ENCODE measurements at regions not wholly inside any gene's neighbourhood (a gene's known extent, or its start where the extent isn't known, plus 50 kb on each side); places are given as distances from the start of the nearest gene placed in this dataset.
"Not testable (repeated sequence)": the region's sequence is repeated elsewhere in the genome, so short reads cannot be mapped to it uniquely, and the experiment has no call there.

- not testable (repeated sequence) for DNase-seq (ENCODE audit: low read depth, low spot score); H3K27ac ChIP-seq; H3K4me3 ChIP-seq; H3K9me3 ChIP-seq (ENCODE audit: low read depth, low read length); H3K36me3 ChIP-seq (ENCODE audit: insufficient read depth, low read length); H3K9ac ChIP-seq (ENCODE audit: insufficient read length)
These were observed 152.8 kb downstream of the NBPF8 start for GRCh38 chr1:120567620-120568019.

- not testable (repeated sequence) for H3K9ac ChIP-seq (ENCODE audit: insufficient read length); H3K27ac ChIP-seq; H3K36me3 ChIP-seq (ENCODE audit: insufficient read depth, low read length); H3K9me3 ChIP-seq (ENCODE audit: low read depth, low read length); H3K4me3 ChIP-seq; DNase-seq (ENCODE audit: low read depth, low spot score)
These were observed 148.5 kb upstream of the NBPF26 start for GRCh38 chr1:120575201-120575600.

GRCh38 chr1:120582135-120582534 lies 141.6 kb upstream of the NBPF26 start:
- H3K36me3 ChIP-seq (ENCODE audit: insufficient read depth, low read length); DNase-seq (ENCODE audit: low read depth, low spot score); H3K27ac ChIP-seq; H3K9ac ChIP-seq (ENCODE audit: insufficient read length); H3K4me3 ChIP-seq; H3K9me3 ChIP-seq (ENCODE audit: low read depth, low read length): not testable (repeated sequence)

DNA sequence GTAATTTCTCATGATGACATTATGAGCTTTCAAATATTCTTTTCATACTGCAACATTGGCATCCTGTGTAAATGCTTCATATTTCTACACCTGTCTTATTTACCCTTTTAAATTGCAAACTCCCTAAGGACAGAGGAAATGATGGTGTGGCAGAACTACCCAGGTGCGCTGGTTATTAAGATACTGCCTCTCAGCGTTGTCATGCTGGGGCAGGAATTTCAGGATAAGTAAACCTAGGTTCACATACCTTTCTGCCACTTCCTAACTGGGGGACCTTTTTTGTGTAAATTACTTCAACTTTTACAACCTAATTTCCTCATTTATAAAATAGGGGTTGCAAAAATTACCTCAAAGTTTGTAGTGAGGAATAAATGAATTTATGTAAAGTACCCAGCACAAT lies 137.7 kb upstream of the NBPF26 start:
- DNase-seq (ENCODE audit: low read depth, low spot score); H3K4me3 ChIP-seq; H3K9ac ChIP-seq (ENCODE audit: insufficient read length); H3K36me3 ChIP-seq (ENCODE audit: insufficient read depth, low read length); H3K27ac ChIP-seq; H3K9me3 ChIP-seq (ENCODE audit: low read depth, low read length): not testable (repeated sequence)

DNA sequence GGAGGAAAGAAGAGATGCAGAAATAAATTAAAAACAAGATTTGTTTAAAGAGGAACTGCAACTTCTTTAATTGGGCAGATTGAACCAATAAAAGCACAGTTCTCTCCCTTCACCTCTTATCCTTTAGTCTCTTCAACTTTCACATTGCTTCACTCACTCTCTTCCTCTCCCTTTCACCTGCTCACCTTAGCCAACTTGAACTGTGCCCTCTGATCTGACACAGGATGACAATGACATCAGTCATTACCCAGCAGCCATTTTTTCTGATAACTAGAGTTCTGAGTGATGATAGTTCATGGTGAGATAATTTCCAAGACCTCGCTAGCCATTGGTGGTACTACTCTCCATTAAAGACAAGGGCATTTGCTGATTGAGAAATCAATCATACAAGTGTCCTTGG lies 134.9 kb upstream of the NBPF26 start:
- H3K27ac ChIP-seq; H3K36me3 ChIP-seq (ENCODE audit: insufficient read depth, low read length); H3K4me3 ChIP-seq; DNase-seq (ENCODE audit: low read depth, low spot score); H3K9me3 ChIP-seq (ENCODE audit: low read depth, low read length); H3K9ac ChIP-seq (ENCODE audit: insufficient read length): not testable (repeated sequence)

- H3K9me3 ChIP-seq (ENCODE audit: low read depth, low read length); DNase-seq (ENCODE audit: low read depth, low spot score); H3K36me3 ChIP-seq (ENCODE audit: insufficient read depth, low read length); H3K27ac ChIP-seq; H3K4me3 ChIP-seq; H3K9ac ChIP-seq (ENCODE audit: insufficient read length): not testable (repeated sequence)
These were observed 132.0 kb upstream of the NBPF26 start for GRCh38 chr1:120591774-120592173.

DNA sequence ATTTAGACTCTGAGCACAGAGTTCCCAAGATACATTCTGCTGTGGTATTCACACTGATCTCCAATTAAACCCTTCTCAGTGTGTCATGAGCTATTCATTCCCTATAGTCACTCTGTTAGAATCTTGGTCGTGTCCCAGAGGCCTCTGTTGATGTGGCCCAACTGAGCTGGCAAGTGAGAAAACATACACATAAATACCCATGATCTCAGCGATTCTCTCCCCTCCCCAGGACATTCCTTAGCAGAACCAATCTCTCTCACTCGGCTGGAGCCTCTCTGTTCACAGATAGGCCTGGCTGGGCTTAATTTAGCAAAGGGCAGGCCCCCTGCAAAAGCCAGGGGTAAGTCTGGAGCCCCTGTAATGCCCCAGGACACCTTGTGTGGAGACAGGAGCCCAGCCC lies 130.8 kb upstream of the NBPF26 start:
- not testable (repeated sequence) for DNase-seq (ENCODE audit: low read depth, low spot score); H3K36me3 ChIP-seq (ENCODE audit: insufficient read depth, low read length); H3K4me3 ChIP-seq; H3K27ac ChIP-seq; H3K9ac ChIP-seq (ENCODE audit: insufficient read length); H3K9me3 ChIP-seq (ENCODE audit: low read depth, low read length)

DNA sequence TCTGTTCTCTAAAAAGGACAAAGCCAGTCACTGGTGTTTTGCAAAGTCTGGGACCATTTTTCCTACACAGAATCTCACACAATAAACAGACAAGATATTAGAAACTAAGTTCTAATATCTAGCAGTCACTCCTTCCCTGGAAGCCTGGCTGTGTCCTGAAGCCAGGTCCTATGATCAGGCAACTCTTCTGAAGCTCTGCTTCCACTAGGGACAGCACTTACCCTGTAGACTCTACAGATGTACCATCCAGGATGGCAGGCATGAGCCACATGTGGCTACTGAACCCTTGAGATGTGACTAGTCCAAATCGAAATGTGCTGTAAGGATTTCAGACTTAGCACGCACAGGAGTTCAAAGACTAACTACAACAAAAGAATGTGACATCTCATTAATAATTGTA lies 130.1 kb upstream of the NBPF26 start:
- not testable (repeated sequence) for H3K36me3 ChIP-seq (ENCODE audit: insufficient read depth, low read length); H3K9ac ChIP-seq (ENCODE audit: insufficient read length); H3K4me3 ChIP-seq; DNase-seq (ENCODE audit: low read depth, low spot score); H3K9me3 ChIP-seq (ENCODE audit: low read depth, low read length); H3K27ac ChIP-seq

DNA sequence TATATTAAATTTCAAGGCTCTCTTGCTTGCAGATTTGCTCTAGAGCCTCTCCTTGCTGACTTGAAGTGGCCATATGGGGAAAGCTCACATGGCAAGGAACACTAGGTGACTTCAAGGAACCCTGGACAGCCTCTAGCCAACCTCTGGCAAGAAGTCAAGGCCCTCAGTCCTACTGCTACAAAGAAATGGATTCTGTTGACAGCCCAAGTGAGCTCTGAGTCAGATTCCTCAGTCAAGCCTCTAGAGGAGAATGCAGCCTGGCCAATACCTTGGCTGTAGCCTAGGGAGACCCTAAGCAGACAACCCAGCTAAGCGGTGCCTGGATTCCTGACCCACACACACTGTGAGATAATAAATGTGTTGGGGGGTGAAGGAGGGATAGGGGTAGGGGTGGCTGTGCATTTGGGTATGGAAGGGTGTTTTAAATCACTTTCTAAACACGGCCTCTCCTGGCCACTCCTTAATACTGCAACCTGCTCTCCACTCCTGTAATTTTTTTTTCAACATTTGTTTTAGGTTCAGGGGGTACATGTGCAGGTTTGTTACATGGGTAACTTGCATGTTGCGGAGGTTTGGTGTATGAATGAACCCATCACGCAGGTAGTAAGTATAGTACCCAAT lies 125.3 kb upstream of the NBPF26 start:
- H3K9me3 ChIP-seq (ENCODE audit: low read depth, low read length); H3K4me3 ChIP-seq; H3K27ac ChIP-seq; DNase-seq (ENCODE audit: low read depth, low spot score); H3K9ac ChIP-seq (ENCODE audit: insufficient read length); H3K36me3 ChIP-seq (ENCODE audit: insufficient read depth, low read length): not testable (repeated sequence)

DNA sequence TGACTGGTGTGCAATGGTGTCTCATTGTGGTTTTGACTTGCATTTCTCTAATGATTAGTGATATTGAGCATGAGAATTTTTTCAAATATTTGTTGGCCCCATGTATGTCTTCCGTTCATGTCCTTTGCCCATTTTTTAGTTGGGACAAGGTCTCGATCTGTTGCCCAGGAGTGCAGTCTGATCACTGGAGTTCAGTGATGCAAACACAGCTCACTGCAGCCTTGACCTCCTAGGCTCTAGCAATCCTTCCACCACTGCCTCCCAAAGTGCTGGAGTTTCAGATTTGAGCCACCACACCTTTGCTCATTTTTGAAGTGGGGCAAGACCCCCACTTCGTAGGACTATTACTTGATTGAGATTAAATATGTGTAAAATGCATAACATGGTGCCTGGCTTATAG lies 124.2 kb upstream of the NBPF26 start:
- not testable (repeated sequence) for H3K36me3 ChIP-seq (ENCODE audit: insufficient read depth, low read length); H3K27ac ChIP-seq; H3K9me3 ChIP-seq (ENCODE audit: low read depth, low read length); DNase-seq (ENCODE audit: low read depth, low spot score); H3K4me3 ChIP-seq; H3K9ac ChIP-seq (ENCODE audit: insufficient read length)

GRCh38 chr1:120600442-120601041 lies 123.2 kb upstream of the NBPF26 start:
- H3K36me3 ChIP-seq (ENCODE audit: insufficient read depth, low read length); H3K9ac ChIP-seq (ENCODE audit: insufficient read length); DNase-seq (ENCODE audit: low read depth, low spot score); H3K4me3 ChIP-seq; H3K9me3 ChIP-seq (ENCODE audit: low read depth, low read length); H3K27ac ChIP-seq: not testable (repeated sequence)

DNA sequence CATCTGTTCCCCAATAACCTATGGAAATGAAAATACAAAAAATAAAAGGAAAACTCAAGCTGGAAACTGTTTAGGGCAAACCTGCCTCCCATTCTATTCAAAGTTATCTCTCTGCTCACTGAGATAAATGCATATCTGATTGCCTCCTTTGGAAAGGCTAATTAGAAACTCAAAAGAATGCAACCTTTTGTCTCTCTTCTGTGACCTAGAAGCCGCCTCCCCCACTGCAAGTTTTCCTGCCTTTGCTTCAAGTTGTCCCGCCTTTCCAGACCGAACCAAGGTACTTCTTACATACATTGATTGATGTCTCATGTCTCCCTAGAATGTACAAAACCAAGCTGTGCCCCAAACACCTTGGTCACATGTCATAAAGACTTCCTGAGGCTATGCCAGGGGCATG lies 115.9 kb upstream of the NBPF26 start:
- DNase-seq (ENCODE audit: low read depth, low spot score), result not testable (repeated sequence)

DNA sequence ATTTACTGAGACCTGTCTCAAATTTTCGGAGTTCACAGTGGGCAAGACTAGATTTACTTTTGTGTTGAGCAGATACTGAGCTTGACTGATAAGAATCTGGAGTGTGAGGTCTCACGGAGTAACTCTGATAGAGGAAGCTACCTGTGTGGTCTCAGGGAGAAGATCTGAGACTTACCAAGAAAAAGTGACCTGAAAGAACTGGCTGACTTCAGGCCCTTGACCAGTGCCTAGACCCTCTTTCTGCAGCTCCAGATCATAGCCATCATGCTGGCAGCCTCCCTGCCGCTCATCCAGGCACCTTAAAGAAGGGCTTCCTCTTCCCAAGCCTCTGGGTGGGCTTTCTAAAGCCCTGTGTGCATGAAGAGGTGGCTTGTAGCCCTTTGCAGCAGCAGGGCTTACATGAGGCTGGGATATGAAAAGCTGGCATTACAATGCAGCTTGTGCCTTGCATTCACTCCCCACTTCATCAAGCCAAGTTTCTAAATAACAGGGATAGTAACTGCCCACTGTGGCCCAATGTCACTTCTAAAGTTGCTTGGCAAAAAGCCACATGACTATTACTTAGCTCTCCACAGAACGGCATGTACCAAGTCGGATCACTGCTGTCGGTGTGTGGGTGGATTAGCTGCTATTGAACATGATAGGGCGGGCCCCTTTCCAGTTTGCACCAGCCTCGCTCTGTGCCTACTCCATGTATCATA lies 115.3 kb upstream of the NBPF26 start:
- H3K4me3 ChIP-seq; H3K36me3 ChIP-seq (ENCODE audit: insufficient read depth, low read length); H3K9me3 ChIP-seq (ENCODE audit: low read depth, low read length); H3K27ac ChIP-seq; H3K9ac ChIP-seq (ENCODE audit: insufficient read length); DNase-seq (ENCODE audit: low read depth, low spot score): not testable (repeated sequence)

More for the DNA sequence above, 115.9 kb upstream of the NBPF26 start:
- not testable (repeated sequence) for H3K27ac ChIP-seq; H3K9me3 ChIP-seq (ENCODE audit: low read depth, low read length); H3K4me3 ChIP-seq; H3K9ac ChIP-seq (ENCODE audit: insufficient read length); H3K36me3 ChIP-seq (ENCODE audit: insufficient read depth, low read length)

GRCh38 chr1:120609015-120609573 lies 114.7 kb upstream of the NBPF26 start:
- not testable (repeated sequence) for H3K4me3 ChIP-seq; H3K27ac ChIP-seq; DNase-seq (ENCODE audit: low read depth, low spot score); H3K9me3 ChIP-seq (ENCODE audit: low read depth, low read length); H3K36me3 ChIP-seq (ENCODE audit: insufficient read depth, low read length); H3K9ac ChIP-seq (ENCODE audit: insufficient read length)

- not testable (repeated sequence) for DNase-seq (ENCODE audit: low read depth, low spot score); H3K9ac ChIP-seq (ENCODE audit: insufficient read length); H3K27ac ChIP-seq; H3K36me3 ChIP-seq (ENCODE audit: insufficient read depth, low read length); H3K9me3 ChIP-seq (ENCODE audit: low read depth, low read length); H3K4me3 ChIP-seq
These were observed 113.9 kb upstream of the NBPF26 start for GRCh38 chr1:120609834-120610233.
